SW 1271 (cell line): ENCODE measurements at regions not wholly inside any gene's neighbourhood (a gene's known extent, or its start where the extent isn't known, plus 50 kb on each side); places are given as distances from the start of the nearest gene placed in this dataset.
"Not testable (repeated sequence)": the region's sequence is repeated elsewhere in the genome, so short reads cannot be mapped to it uniquely, and the experiment has no call there.

ENCODE experiments used
- DNase-seq, 2 experiments: peaks; one replicate each; lab custom pipeline; 2025; lab: John Stamatoyannopoulos, UW

DNA sequence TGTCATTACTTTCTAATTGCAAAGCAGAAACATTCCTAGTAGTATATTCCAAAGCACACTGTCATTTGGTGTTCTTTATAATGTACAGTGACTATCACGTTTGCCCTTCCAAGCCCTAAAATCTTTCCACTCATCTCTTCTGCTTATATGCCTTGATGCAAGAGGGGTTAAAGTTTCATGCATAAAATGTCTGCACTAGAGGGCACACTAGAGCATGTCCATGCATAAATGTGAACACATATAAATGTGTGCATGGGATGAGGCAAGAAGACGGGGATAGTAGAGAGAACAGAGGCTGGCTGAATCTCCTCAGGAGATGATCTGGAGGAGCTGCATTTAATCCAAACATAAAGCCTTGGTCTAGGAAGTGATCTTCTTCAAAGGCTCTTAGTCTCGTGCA, 352.8 kb downstream of the BCL2L11 start:
- not testable (repeated sequence) for DNase-seq

- not testable (repeated sequence) for DNase-seq
Measured at GRCh38 chr2:111474198-111474705, 353.5 kb downstream of the BCL2L11 start.

- DNase-seq: not testable (repeated sequence)
Measured at GRCh38 chr2:111478335-111478734, 357.6 kb downstream of the BCL2L11 start.

DNA sequence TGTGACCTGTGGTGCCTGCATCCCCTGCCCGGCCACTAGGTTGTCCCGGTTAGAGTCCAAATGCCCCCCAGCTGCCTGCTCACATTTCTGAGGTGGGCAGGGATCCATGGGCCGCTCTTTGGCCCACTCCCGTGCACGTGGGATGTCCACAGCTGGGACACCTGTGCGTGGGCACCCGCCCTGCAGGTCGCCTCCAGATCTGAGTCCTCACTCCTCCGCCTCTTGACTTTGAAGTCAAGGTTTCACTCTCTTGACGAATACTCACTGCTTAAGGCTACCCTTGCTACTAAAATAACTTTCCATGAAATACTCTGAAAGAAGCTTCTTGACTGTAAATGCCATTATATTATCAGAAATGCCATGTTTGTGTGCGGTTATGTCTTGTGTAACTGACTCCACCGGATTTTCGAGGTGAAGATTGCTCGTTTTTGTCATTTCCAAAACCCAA, 358.2 kb downstream of the BCL2L11 start:
- DNase-seq: not testable (repeated sequence)

DNA sequence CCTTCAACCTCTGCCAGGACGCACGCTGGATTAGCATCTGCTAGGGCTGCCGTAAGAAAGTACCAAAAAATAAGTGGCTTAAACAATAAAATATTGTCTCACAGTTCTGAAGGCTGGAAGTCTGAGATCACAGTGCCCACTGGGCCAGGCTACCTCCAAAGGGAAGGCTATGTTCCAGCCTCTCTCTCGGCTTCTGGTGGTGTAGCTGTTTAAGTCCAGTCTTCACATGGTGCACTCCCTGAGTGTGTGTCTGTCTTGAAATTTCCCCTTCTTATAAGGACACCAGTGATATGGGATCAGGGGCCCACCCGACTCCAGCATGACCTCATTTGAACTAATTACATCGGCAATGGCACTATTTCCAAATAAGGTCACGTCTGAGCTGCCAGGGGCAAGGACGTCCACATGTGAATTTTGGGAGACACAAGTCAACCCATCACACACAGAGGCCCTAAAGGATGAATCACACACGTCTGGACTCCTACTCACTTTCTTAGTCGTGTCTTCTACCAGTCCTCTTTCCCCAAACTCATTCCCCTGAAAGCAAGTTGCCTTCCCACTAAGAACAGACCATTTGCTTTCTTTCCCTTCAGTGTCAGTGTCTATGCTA, 359.4 kb downstream of the BCL2L11 start:
- not testable (repeated sequence) for DNase-seq

DNA sequence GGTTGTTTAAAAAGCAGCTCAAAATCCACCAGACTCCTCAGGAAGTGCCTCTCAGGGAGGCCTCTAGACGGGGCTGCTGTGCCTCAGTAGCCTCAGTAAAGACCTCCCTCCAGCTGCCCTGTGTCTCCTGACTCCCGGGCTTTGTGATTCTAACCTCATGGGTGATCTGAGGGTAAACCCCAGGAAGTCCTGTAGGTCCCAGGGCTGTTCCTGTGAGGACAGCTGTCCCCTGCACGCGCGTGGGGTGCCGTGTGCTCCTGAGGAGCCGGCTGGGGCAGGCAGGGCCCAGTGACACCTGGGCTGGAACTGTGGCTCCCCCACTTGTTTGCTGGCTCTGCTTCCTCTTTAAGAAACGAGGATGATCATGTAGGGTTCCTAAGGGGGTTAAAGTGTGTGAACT, 359.9 kb downstream of the BCL2L11 start:
- not testable (repeated sequence) for DNase-seq

- not testable (repeated sequence) for DNase-seq
Measured at GRCh38 chr2:111481219-111481618, 360.5 kb downstream of the BCL2L11 start.

DNA sequence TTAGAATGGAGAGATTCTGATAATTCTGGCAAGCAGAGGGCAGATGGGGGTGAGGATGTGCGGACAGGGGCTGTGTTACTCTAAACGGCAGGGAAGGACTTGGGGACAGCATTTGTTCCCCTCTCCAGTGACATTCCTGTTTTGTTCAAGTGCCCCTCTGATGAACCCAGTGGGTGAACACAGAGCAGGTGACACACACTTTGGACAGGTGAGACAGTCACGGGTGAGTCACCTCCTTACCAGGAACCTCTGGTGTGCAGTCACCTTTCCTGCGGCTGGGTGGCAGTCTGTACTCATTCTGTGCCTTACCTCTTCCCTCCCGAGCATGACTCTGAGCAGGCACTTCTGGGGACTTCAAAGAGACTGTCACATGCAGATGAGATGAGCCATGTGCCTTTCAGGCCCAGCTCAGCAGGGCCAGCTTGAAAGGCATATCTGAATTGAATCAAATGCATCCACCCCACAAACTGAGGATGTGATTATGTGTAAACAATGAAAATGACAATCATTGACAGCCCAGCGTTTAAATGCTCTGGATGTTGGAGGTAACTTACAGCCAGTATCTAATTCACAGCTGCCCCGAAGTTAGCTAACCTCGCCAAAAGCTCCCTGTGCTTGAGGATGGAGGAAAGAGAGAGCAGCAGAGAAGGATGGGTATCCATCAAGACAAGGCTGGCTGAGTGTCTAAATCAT, 362.4 kb downstream of the BCL2L11 start:
- not testable (repeated sequence) for DNase-seq

GRCh38 chr2:111484097-111484496, 363.4 kb downstream of the BCL2L11 start:
- DNase-seq: not testable (repeated sequence)

- DNase-seq: not testable (repeated sequence)
Measured at GRCh38 chr2:111485895-111486294, 365.2 kb downstream of the BCL2L11 start.

- DNase-seq: not testable (repeated sequence)
Measured at GRCh38 chr2:111488451-111488850, 367.7 kb downstream of the BCL2L11 start.

DNA sequence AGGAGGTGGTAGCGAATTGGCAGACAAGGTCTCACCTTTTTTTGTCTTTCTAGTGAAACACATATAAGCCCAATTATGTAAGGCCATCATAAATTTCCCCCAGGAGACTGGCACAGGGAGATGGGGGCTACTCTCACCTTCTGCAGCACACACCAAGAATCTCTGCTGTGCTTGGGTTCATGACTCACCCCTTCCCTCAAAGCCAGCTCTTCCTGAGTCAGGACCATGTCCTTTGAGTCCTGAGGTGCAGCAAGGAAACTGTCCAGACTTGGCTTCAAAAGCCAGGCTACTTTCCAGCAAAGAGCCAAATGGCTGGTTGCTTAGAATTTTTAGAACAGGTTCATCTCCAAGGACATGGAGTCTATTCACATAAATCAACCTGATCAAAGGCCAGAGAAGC, 368.7 kb downstream of the BCL2L11 start:
- not testable (repeated sequence) for DNase-seq

- DNase-seq: not testable (repeated sequence)
Measured at GRCh38 chr2:111491181-111491580, 370.5 kb downstream of the BCL2L11 start.

DNA sequence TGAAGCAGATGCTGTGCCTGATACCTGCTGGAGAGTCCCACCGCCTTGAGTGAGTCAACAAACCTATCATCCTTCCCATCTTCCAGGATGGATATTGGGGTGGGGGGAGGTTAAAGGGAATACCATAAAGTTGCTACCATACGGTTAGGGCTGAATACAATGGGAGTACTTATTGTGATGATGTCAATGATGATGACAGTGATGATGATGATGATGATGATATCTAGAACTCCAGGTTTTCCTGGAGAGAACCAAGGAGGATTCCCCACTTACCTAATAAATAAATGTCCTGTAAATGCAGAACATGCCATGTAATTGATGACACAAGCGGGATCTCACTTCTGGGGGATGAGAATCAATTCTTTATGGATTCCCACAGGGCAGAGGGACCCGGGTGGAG, 370.9 kb downstream of the BCL2L11 start:
- DNase-seq: not testable (repeated sequence)

- DNase-seq: not testable (repeated sequence)
Measured at GRCh38 chr2:111492995-111493719, 372.4 kb downstream of the BCL2L11 start.

DNA sequence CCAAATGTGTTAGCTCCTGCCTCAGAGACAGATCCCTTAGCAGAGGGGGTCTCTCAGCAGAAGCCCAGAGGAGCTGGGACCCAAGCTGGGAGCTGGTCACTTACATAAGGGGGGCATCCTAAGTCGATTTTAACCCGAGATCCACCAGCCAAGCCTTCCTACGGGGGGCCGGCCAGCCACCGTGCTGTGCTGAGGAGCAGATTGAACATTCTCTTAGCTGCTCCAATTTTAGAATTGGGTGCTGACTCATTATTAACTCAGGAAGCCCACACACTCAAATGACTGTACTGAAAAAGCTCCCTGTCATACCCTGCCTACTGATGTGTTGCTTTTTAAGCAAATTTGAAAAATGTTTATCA, 373.0 kb downstream of the BCL2L11 start:
- DNase-seq: not testable (repeated sequence)

DNA sequence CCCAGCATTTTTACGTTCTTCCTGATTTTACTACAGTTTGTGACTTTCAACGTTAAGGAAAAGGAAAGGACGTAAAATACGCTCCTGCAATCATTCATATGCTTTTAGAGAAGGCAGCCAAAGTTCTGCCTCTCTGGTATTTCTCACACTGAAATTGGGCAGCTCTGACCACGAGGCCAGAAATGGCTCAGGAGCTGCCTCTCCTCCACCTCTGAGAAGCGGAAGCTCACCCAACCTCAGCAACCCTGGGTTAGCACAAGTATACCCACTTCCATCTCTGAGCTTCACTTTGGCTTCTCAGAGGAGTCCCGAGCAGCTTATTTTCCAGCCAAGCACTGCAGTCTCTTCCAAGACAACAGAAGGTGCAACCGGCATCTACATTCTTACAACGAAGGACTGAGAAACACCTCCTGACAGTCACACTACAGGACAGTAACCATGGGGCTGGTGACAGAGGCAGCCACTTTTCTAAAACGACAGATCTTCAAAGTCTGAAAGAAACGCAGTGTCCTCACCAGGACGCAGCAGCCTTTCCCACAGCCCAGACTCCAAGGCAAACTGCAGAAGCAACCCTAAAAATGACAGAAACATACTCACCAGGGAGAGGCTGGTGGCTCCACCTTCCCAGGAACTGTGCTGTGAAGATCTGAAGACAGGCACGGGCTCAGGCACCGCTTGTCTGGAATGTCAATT, 373.7 kb downstream of the BCL2L11 start:
- not testable (repeated sequence) for DNase-seq

GRCh38 chr2:111494981-111495315, 374.2 kb downstream of the BCL2L11 start:
- not testable (repeated sequence) for DNase-seq

GRCh38 chr2:111495636-111496035, 374.9 kb downstream of the BCL2L11 start:
- not testable (repeated sequence) for DNase-seq

DNA sequence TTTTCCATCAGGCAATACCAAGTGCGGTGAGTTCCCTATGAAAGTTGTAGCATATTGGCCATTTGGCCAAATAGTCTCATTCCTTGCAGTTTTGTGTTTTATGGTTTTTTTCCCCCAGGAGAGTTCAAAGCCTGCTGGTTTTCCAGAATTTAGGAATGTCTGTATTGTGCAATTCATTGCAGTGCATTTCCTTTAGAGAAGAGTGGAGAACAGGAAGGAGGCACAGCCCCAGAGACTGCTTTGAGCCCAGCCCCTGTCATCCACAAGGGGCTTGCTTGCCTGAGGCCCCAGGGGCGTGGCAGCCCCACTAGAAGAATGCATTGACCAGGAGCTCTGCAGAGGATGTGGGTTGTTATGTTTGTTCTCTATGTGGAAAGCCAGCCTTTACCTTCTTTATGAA, 375.5 kb downstream of the BCL2L11 start:
- DNase-seq: not testable (repeated sequence)

DNA sequence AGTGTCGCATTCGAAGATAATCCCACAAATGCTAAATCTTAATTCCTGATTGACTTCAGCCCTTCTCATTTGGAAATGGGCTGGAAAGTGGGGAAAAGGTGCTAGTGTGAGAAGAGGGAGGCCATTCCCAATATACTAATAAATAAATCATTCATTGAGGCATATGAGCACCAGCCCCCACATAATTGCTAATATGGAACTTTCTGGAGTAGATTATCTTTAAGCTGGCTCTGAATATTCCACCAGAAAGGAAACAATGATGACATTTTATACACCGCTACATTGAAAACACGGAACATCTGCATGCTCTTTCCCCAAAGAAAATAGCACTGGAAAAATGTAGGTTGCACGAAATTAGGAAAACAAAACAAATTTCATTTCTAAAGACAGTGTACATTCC, 376.1 kb downstream of the BCL2L11 start:
- DNase-seq: not testable (repeated sequence)

GRCh38 chr2:111497270-111497669, 376.6 kb downstream of the BCL2L11 start:
- not testable (repeated sequence) for DNase-seq
